IMR-90 (cell line): ENCODE measurements at regions not wholly inside any gene's neighbourhood (a gene's known extent, or its start where the extent isn't known, plus 50 kb on each side); places are given as distances from the start of the nearest gene placed in this dataset.

Source experiments
- ATAC-seq: fragments of 200-7000 bp; cut with Tn5 transposase; 2 replicates; pipeline ENCODE4 v1.9.1; 2020; ENCODE audit warnings: low read depth, mild to moderate bottlenecking, moderate library complexity
- BruUV-seq: library from RNA; stranded (reverse); fragments of 400-500 nt; replicated peaks from 2 replicates; lab custom pipeline; 2021; lab: Mats Ljungman, UMichigan
- CTCF ChIA-PET: fragments of 300-600 bp; formaldehyde crosslinking; extraction: SDS; loops from one replicate; lab custom pipeline; 2021; ENCODE audit warnings: antibody characterized with exemption; lab: Yijun Ruan, JAX
- POLR2A ChIA-PET: fragments of 300-600 bp; sonication (Branson Sonifier 250); formaldehyde crosslinking; loops from one replicate; lab custom pipeline; 2022; ENCODE audit warnings: antibody characterized with exemption; ENCODE audit not compliant: unreplicated experiment; lab: Charles Lee
- DNase-seq: peaks from one replicate; pipeline ENCODE4 v3.0.0; 2013
- H2AFZ ChIP-seq: replicated peaks from 2 replicates; pipeline ENCODE3; 2013; ENCODE audit warnings: low read length, mild to moderate bottlenecking; ENCODE audit not compliant: poor library complexity
- H2AK5ac ChIP-seq: 2 replicates; pipeline ENCODE4 v1.6.1; 2013; ENCODE audit warnings: low read depth, low read length, inconsistent platforms
- H2AK9ac ChIP-seq: replicated peaks from 2 replicates; pipeline ENCODE3; 2013; ENCODE audit warnings: mild to moderate bottlenecking, low read depth, low read length, moderate library complexity; ENCODE audit not compliant: poor library complexity
- H2BK120ac ChIP-seq: 2 replicates; pipeline ENCODE4 v1.6.1; 2013; ENCODE audit warnings: low read depth, low read length, inconsistent platforms
- H2BK15ac ChIP-seq: 3 replicates; pipeline ENCODE4 v1.6.1; 2013; ENCODE audit warnings: low read depth, low read length, inconsistent platforms
- H2BK20ac ChIP-seq: 2 replicates; pipeline ENCODE4 v1.6.1; 2013; ENCODE audit warnings: low read depth, mild to moderate bottlenecking, inconsistent platforms, low read length, moderate library complexity
- H2BK5ac ChIP-seq: 2 replicates; pipeline ENCODE4 v1.6.1; 2013; ENCODE audit warnings: mild to moderate bottlenecking, low read depth, low read length, inconsistent platforms; ENCODE audit not compliant: poor library complexity, severe bottlenecking
- H3K14ac ChIP-seq: replicated peaks from 2 replicates; pipeline ENCODE4 v1.6.1; 2013; ENCODE audit warnings: low read depth, low read length, inconsistent platforms
- H3K18ac ChIP-seq: 2 replicates; pipeline ENCODE4 v1.6.1; 2013; ENCODE audit warnings: low read depth, low read length, control low read depth
- H3K23ac ChIP-seq: 2 replicates; pipeline ENCODE4 v1.6.1; 2013; ENCODE audit warnings: low read depth, low read length, inconsistent platforms
- H3K27ac ChIP-seq: 2 replicates; pipeline ENCODE4 v1.5.1; 2013; ENCODE audit warnings: mild to moderate bottlenecking, control low read depth, low read length; ENCODE audit not compliant: insufficient read depth
- H3K27me3 ChIP-seq: 2 replicates; pipeline ENCODE4 v1.6.1; 2013; ENCODE audit warnings: low read length; ENCODE audit not compliant: control insufficient read depth, insufficient read depth
- H3K36me3 ChIP-seq: 2 replicates; pipeline ENCODE4 v1.6.1; 2013; ENCODE audit warnings: low read length, mixed read lengths; ENCODE audit not compliant: control insufficient read depth, insufficient read depth
- H3K4ac ChIP-seq: 2 replicates; pipeline ENCODE4 v1.6.1; 2013; ENCODE audit warnings: low read depth, low read length, inconsistent platforms
- H3K4me1 ChIP-seq: 2 replicates; pipeline ENCODE4 v1.6.1; 2013; ENCODE audit warnings: low read length, mixed read lengths; ENCODE audit not compliant: control insufficient read depth, insufficient read depth
- H3K4me2 ChIP-seq: 2 replicates; pipeline ENCODE4 v1.6.1; 2013; ENCODE audit warnings: low read depth, mild to moderate bottlenecking, control low read depth, low read length, moderate library complexity
- H3K4me3 ChIP-seq: 2 replicates; pipeline ENCODE4 v1.5.1; 2013; ENCODE audit warnings: low read depth, mild to moderate bottlenecking, control low read depth, low read length, moderate library complexity; ENCODE audit not compliant: insufficient read depth
- H3K56ac ChIP-seq: 2 replicates; pipeline ENCODE4 v1.6.1; 2013; ENCODE audit warnings: low read length, inconsistent platforms; ENCODE audit not compliant: insufficient read depth; ENCODE audit errors: extremely low read depth
- H3K79me1 ChIP-seq, 2 experiments: 2 replicates each; pipeline ENCODE4 v1.6.1; 2013; ENCODE audit warnings: low read length in 2 of 2, inconsistent platforms in 1 of 2, low read depth in 1 of 2
- H3K9ac ChIP-seq: 2 replicates; pipeline ENCODE4 v1.6.1; 2013; ENCODE audit warnings: low read depth, low read length, control low read depth
- H3K9me1 ChIP-seq: 2 replicates; pipeline ENCODE4 v1.6.1; 2013; ENCODE audit warnings: low read length, inconsistent platforms; ENCODE audit not compliant: insufficient read depth
- H3K9me3 ChIP-seq: 2 replicates; pipeline ENCODE4 v1.6.1; 2013; ENCODE audit warnings: low read length; ENCODE audit not compliant: control insufficient read depth, insufficient read depth
- H4K20me1 ChIP-seq: 2 replicates; pipeline ENCODE4 v1.6.1; 2013; ENCODE audit warnings: low read length, inconsistent platforms; ENCODE audit not compliant: insufficient read depth
- H4K5ac ChIP-seq: 2 replicates; pipeline ENCODE4 v1.6.1; 2013; ENCODE audit warnings: mild to moderate bottlenecking, low read depth, low read length, control low read depth
- H4K8ac ChIP-seq, 2 experiments: 2 replicates each; pipeline ENCODE4 v1.6.1; 2013; ENCODE audit warnings: low read depth in 2 of 2, low read length in 2 of 2, control low read depth in 1 of 2, inconsistent platforms in 1 of 2
- H4K91ac ChIP-seq: 2 replicates; pipeline ENCODE4 v1.6.1; 2013; ENCODE audit warnings: low read depth, low read length, inconsistent platforms; ENCODE audit not compliant: insufficient read depth
- FOS ChIP-seq: fragments of 150-350 bp; IDR thresholded peaks from 2 replicates; pipeline ENCODE4 v1.6.1; 2016; ENCODE audit warnings: low read depth, low read length
- MAFK ChIP-seq: IDR thresholded peaks from 2 replicates; pipeline ENCODE4 v1.6.1; 2012; ENCODE audit warnings: low read depth, low read length, improper control_type of control experiment
- MAZ ChIP-seq: IDR thresholded peaks from 2 replicates; pipeline ENCODE4 v1.6.1; 2012; ENCODE audit warnings: low read depth, mild to moderate bottlenecking, low read length, improper control_type of control experiment, moderate library complexity, borderline replicate concordance
- NFE2L2 ChIP-seq: fragments of 150-350 bp; IDR thresholded peaks from 2 replicates; pipeline ENCODE4 v1.6.1; 2016; ENCODE audit warnings: low read depth, mild to moderate bottlenecking, low read length
- POLR2A ChIP-seq: IDR thresholded peaks from 2 replicates; pipeline ENCODE4 v1.6.1; 2012; ENCODE audit warnings: mild to moderate bottlenecking, low read depth, low read length
- RAD21 ChIP-seq: IDR thresholded peaks from 2 replicates; pipeline ENCODE4 v1.6.1; 2012; ENCODE audit warnings: low read length, improper control_type of control experiment
- SMC3 ChIP-seq: fragments of 150-350 bp; IDR thresholded peaks from 2 replicates; pipeline ENCODE4 v1.6.1; 2016; ENCODE audit warnings: low read depth, mild to moderate bottlenecking, antibody characterized with exemption, low read length, moderate library complexity
- WGBS, 2 experiments: methylation state at CpG; one replicate each; pipeline versions ENCODE4 v1.1.5 to v1.1.7; 2013; ENCODE audit warnings: missing lambda C conversion rate in 2 of 2; ENCODE audit not compliant: insufficient read length in 1 of 2; ENCODE audit errors: extremely low coverage in 2 of 2; 5-methylcytosine and 5-hydroxymethylcytosine counted together
- dilution Hi-C: fragments of 300-500 bp; cut with HindIII; formaldehyde crosslinking; loops from one replicate; pipeline ENCODE4 v1.14.3; 2018; ENCODE audit warnings: low sequenced_read_pairs; ENCODE audit not compliant: unreplicated experiment
- in situ Hi-C: fragments of 300-500 bp; cut with MboI; formaldehyde crosslinking; loops from 3 replicates; pipeline ENCODE4 v1.14.3; 2019; ENCODE audit warnings: low sequenced_read_pairs, inconsistent platforms, mixed read lengths
- intact Hi-C: fragments of 100-400 bp; cut with micrococcal nuclease; formaldehyde crosslinking; loops from 2 replicates; pipeline ENCODE4 v1.10.0; 2022

- no peak overlapping the region for H4K5ac ChIP-seq
- H3K23ac ChIP-seq, result no peak overlapping the region
- H3K79me1 ChIP-seq, result no peaks in the 10 kb centered on the region
- H4K20me1 ChIP-seq, result no peaks in the 10 kb centered on the region
- in situ Hi-C loops, result no loop called here
- no peak overlapping the region for H3K18ac ChIP-seq
- no peaks in the 10 kb centered on the region for H3K4me1 ChIP-seq
- H3K14ac ChIP-seq, result no peak overlapping the region
- no peak overlapping the region for H2BK5ac ChIP-seq
- BruUV-seq, result no TSS peak
- H3K4me2 ChIP-seq, result no peak overlapping the region
- H2BK20ac ChIP-seq, result no peak overlapping the region
- H3K27ac ChIP-seq, result no peak overlapping the region
- intact Hi-C loops, result no loop called here
- 58% methylated on average over 4 of the region's 9 CpGs; no CpG with 5 or more reads in 1 of the 2 experiments for WGBS, 2 experiments
- ChIA-PET CTCF (no interaction called here), POLR2A (no interaction called here)
- no peaks in the 10 kb centered on the region for H3K9me3 ChIP-seq
- dilution Hi-C loops, result no loop called here
- H2BK120ac ChIP-seq, result no peak overlapping the region
- no peak overlapping the region for H3K56ac ChIP-seq
- no peak overlapping the region for H2BK15ac ChIP-seq
- no peak for DNase-seq
- no peaks in the 10 kb centered on the region for H3K9me1 ChIP-seq
- TF ChIP-seq MAZ, result no peak
- TF ChIP-seq SMC3, result no peak
- TF ChIP-seq RAD21, result no peak
- TF ChIP-seq POLR2A, result no peak
- no peak for TF ChIP-seq MAFK
- no peak for TF ChIP-seq FOS
- TF ChIP-seq NFE2L2, result no peak
- no peaks in the 10 kb centered on the region for H3K36me3 ChIP-seq
- no peak overlapping the region for H4K91ac ChIP-seq
- no peak overlapping the region for H2AK9ac ChIP-seq
- no peak overlapping the region for H3K4me3 ChIP-seq
- H4K8ac ChIP-seq, result no peak overlapping the region
- no peak overlapping the region for H3K4ac ChIP-seq
- H3K9ac ChIP-seq, result no peak overlapping the region
- no peak overlapping the region for H2AFZ ChIP-seq
- peaks cover 2% of the 10 kb centered on the region; the same call in 1 of the 2 replicates for H3K27me3 ChIP-seq
- no peak for ATAC-seq
- no peak overlapping the region for H2AK5ac ChIP-seq
Measured at GRCh38 chr3:176697284-176697889, 499.9 kb downstream of the TBL1XR1 start.
